ENCODE measurements at regions not wholly inside any gene's neighbourhood (a gene's known extent, or its start where the extent isn't known, plus 50 kb on each side); places are given as distances from the start of the nearest gene placed in this dataset.

GRCh38 chr10:54904833-54905232, 103.8 kb upstream of the PCDH15 start:
- Histone ChIP-seq H3K9ac (ENCODE audit: low read depth, low read length) (no peak overlapping the region), H3K79me2 (ENCODE audit: insufficient read depth, low read length) (no peaks in the 10 kb centered on the region), H3K4me1 (ENCODE audit: insufficient read depth, low read length) (no peaks in the 10 kb centered on the region), H3K27me3 (ENCODE audit: insufficient read depth, low read length, poor library complexity) (no peaks in the 10 kb centered on the region), H3K27ac (ENCODE audit: low read length) (no peak overlapping the region), H3K4me3 (ENCODE audit: low read depth in 1 of 2, low read length in 2 of 2) (no peak overlapping the region), H3K36me3 (ENCODE audit: insufficient read depth, low read length) (no peaks in the 10 kb centered on the region), H4K20me1 (ENCODE audit: insufficient read depth, low read length) (no peaks in the 10 kb centered on the region), H2AFZ (ENCODE audit: low read depth, low read length) (no peak overlapping the region), H3K9me3 (ENCODE audit: insufficient read depth, low read length, severe bottlenecking) (no peaks in the 10 kb centered on the region), H3K4me2 (ENCODE audit: insufficient read depth, low read length) (no peak overlapping the region)
- ATAC-seq (ENCODE audit: insufficient read depth, low read depth) (no peak), DNase-seq (no peak)
- TF ChIP-seq CTCF (IDR thresholded peaks at IDR 0.05; ENCODE audit: borderline replicate concordance, extremely low read depth, low read length, poor library complexity, severe bottlenecking) (no peak), EZH2 (IDR thresholded peaks at IDR 0.05; ENCODE audit: borderline replicate concordance, low read depth, low read length, severe bottlenecking) (no peak)

GRCh38 chr10:54903745-54904144, 102.7 kb upstream of the PCDH15 start:
- Histone ChIP-seq H3K27ac (ENCODE audit: low read length) (no peak overlapping the region), H3K4me3 (ENCODE audit: low read depth in 1 of 2, low read length in 2 of 2) (no peak overlapping the region), H3K4me2 (ENCODE audit: insufficient read depth, low read length) (no peak overlapping the region), H3K27me3 (ENCODE audit: insufficient read depth, low read length, poor library complexity) (no peaks in the 10 kb centered on the region), H3K4me1 (ENCODE audit: insufficient read depth, low read length) (no peaks in the 10 kb centered on the region), H2AFZ (ENCODE audit: low read depth, low read length) (no peak overlapping the region), H3K9ac (ENCODE audit: low read depth, low read length) (no peak overlapping the region), H3K79me2 (ENCODE audit: insufficient read depth, low read length) (no peaks in the 10 kb centered on the region), H4K20me1 (ENCODE audit: insufficient read depth, low read length) (no peaks in the 10 kb centered on the region), H3K36me3 (ENCODE audit: insufficient read depth, low read length) (no peaks in the 10 kb centered on the region), H3K9me3 (ENCODE audit: insufficient read depth, low read length, severe bottlenecking) (no peaks in the 10 kb centered on the region)
- TF ChIP-seq CTCF (IDR thresholded peaks at IDR 0.05; ENCODE audit: borderline replicate concordance, extremely low read depth, low read length, poor library complexity, severe bottlenecking) (no peak), EZH2 (IDR thresholded peaks at IDR 0.05; ENCODE audit: borderline replicate concordance, low read depth, low read length, severe bottlenecking) (no peak)
- DNase-seq (no peak), ATAC-seq (ENCODE audit: insufficient read depth, low read depth) (no peak)

GRCh38 chr10:54900584-54900983, 99.6 kb upstream of the PCDH15 start:
- H3K79me2 ChIP-seq (ENCODE audit: insufficient read depth, low read length): no peaks in the 10 kb centered on the region
- no peaks in the 10 kb centered on the region for H3K9me3 ChIP-seq (ENCODE audit: insufficient read depth, low read length, severe bottlenecking)
- no peak for DNase-seq
- no peaks in the 10 kb centered on the region for H3K27me3 ChIP-seq (ENCODE audit: insufficient read depth, low read length, poor library complexity)
- no peak overlapping the region for H3K4me2 ChIP-seq (ENCODE audit: insufficient read depth, low read length)
- no peak for TF ChIP-seq EZH2 (IDR thresholded peaks at IDR 0.05; ENCODE audit: borderline replicate concordance, low read depth, low read length, severe bottlenecking)
- no peak for TF ChIP-seq CTCF (IDR thresholded peaks at IDR 0.05; ENCODE audit: borderline replicate concordance, extremely low read depth, low read length, poor library complexity, severe bottlenecking)
- H3K4me3 ChIP-seq (ENCODE audit: low read depth in 1 of 2, low read length in 2 of 2): no peak overlapping the region
- no peak overlapping the region for H3K27ac ChIP-seq (ENCODE audit: low read length)
- H3K4me1 ChIP-seq (ENCODE audit: insufficient read depth, low read length): no peaks in the 10 kb centered on the region
- no peaks in the 10 kb centered on the region for H4K20me1 ChIP-seq (ENCODE audit: insufficient read depth, low read length)
- ATAC-seq (ENCODE audit: insufficient read depth, low read depth): no peak
- H3K36me3 ChIP-seq (ENCODE audit: insufficient read depth, low read length): no peaks in the 10 kb centered on the region
- H2AFZ ChIP-seq (ENCODE audit: low read depth, low read length): no peak overlapping the region
- H3K9ac ChIP-seq (ENCODE audit: low read depth, low read length): no peak overlapping the region

- Histone ChIP-seq H3K4me1 (ENCODE audit: insufficient read depth, low read length) (no peaks in the 10 kb centered on the region), H3K4me3 (ENCODE audit: low read depth in 1 of 2, low read length in 2 of 2) (no peak overlapping the region), H3K36me3 (ENCODE audit: insufficient read depth, low read length) (no peaks in the 10 kb centered on the region), H4K20me1 (ENCODE audit: insufficient read depth, low read length) (no peaks in the 10 kb centered on the region), H3K9ac (ENCODE audit: low read depth, low read length) (no peak overlapping the region), H2AFZ (ENCODE audit: low read depth, low read length) (no peak overlapping the region), H3K4me2 (ENCODE audit: insufficient read depth, low read length) (no peak overlapping the region), H3K27ac (ENCODE audit: low read length) (no peak overlapping the region), H3K27me3 (ENCODE audit: insufficient read depth, low read length, poor library complexity) (no peaks in the 10 kb centered on the region), H3K9me3 (ENCODE audit: insufficient read depth, low read length, severe bottlenecking) (no peaks in the 10 kb centered on the region), H3K79me2 (ENCODE audit: insufficient read depth, low read length) (no peaks in the 10 kb centered on the region)
- DNase-seq: no peak
- TF ChIP-seq CTCF (IDR thresholded peaks at IDR 0.05; ENCODE audit: borderline replicate concordance, extremely low read depth, low read length, poor library complexity, severe bottlenecking) (no peak), EZH2 (IDR thresholded peaks at IDR 0.05; ENCODE audit: borderline replicate concordance, low read depth, low read length, severe bottlenecking) (no peak)
- ATAC-seq (ENCODE audit: insufficient read depth, low read depth): no peak
Observed at GRCh38 chr10:54880996-54881395, 80.0 kb upstream of the PCDH15 start.

All from DND-41 (cell line).